NCI-H2107 treated with DMSO at 0.1 percent for 48 hours (cell line): ENCODE measurements at regions not wholly inside any gene's neighbourhood (a gene's known extent, or its start where the extent isn't known, plus 50 kb on each side); places are given as distances from the start of the nearest gene placed in this dataset.
A peak's percentile ranks its signal among the peaks of the same experiment; 100 is the strongest.
"Not testable (repeated sequence)": the region's sequence is repeated elsewhere in the genome, so short reads cannot be mapped to it uniquely, and the experiment has no call there.

Experiments used
- DNase-seq: peaks from one replicate; lab custom pipeline; 2025; ENCODE audit not compliant: unreplicated experiment; lab: John Stamatoyannopoulos, UW

DNA sequence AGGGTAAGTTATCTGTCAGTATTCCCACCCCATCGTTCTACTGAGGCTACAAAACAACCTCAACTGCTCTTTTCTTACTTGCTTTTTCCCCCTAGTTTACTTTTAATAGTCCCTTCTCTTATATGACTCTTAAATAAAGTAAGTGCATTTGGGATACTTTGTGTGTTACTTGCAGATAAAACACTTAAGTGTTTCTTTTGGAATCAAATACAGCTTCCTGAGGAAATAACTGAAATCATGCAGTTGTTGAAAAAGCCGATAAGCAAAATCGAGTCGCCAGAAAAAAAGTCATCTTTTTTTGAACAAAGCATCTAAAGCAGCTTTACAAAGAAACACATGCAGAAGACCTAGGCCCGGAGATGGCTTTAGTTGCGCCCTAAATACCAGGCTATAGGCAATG, 53.5 kb upstream of the EPB41L4A start:
- DNase-seq = no peak

DNA sequence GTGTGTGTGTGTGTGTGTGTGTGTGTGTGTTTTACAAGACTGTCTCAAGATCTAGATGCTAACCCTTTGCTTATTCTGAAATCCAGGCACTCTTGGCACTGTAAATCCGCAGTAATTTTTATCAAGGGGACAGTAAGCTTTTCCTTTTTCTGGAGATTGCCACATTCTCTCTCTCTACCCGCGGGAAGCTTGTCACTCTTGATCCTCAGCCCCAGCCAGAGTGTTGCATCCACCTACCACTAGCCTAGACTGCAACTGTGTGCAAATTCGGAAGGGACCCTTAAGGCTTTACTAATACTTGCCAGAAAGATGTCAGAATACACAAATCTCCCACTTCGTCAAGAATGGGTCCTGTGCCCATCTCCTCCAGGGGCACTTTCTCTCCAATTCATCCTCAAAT, 54.9 kb upstream of the EPB41L4A start:
- DNase-seq = no peak

DNA sequence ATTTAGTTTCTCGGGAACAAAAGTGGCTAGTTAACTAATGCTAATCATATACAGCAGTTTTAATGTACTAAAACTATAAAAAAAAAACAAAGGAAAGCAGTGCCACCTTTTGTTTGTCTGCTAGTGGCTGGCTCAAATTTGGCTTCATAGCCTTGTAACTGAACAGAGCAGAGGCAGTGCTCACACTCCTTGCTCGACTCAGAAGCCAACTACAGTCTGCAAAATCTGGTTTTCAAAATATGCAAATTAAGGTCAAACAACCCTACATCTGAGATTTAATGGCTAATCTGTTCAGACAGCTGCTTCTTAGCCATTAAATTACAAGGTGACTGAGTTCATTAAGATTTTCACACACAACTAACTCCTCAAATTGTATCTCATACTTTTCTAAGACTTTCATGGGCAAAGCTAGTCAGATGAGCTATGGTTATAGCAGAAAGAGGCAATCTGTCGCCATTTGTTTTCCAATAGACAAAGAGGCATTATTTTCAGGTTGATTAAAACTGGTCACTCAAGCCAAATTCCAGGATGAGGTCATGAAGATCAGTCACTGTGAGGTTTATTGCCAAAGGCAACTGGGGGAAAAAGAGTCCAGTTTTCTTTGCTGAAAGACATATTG, 56.8 kb upstream of the EPB41L4A start:
- no peak for DNase-seq

GRCh38 chr5:112479418-112479817, 60.3 kb upstream of the EPB41L4A start:
- DNase-seq = no peak

- no peak for DNase-seq
Measured at GRCh38 chr5:112480501-112480900, 61.4 kb upstream of the EPB41L4A start.

- DNase-seq = no peak
Measured at GRCh38 chr5:112483704-112484103, 64.6 kb upstream of the EPB41L4A start.

GRCh38 chr5:112485934-112486355, 66.9 kb upstream of the EPB41L4A start:
- DNase-seq = no peak

GRCh38 chr5:112491257-112491656, 72.2 kb upstream of the EPB41L4A start:
- DNase-seq = no peak

DNA sequence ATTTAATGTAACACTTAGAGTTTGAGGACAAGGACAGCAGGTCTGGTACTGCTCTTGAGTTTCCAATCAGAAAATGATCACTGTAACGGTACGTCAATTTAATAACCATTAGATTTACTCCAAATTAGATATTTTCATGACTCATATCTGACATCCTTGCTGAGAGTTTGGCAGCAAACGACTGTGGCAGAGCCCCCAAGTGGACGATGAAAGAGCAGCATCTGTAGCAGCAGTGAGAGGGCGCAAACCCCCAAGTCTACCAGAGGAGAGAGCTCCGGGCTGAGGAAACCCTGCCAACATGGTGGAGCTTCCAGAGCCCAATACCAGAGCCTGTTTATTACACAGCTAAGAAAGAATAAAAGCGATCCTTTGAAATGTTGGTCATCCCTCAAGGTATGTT, 73.2 kb upstream of the EPB41L4A start:
- peak; percentile 24 for DNase-seq

GRCh38 chr5:112503749-112504501, 84.8 kb upstream of the EPB41L4A start:
- not testable (repeated sequence) for DNase-seq

- not testable (repeated sequence) for DNase-seq
Measured at GRCh38 chr5:112509097-112509496, 90.0 kb upstream of the EPB41L4A start.

GRCh38 chr5:112511920-112512319, 92.8 kb upstream of the EPB41L4A start:
- no peak for DNase-seq

DNA sequence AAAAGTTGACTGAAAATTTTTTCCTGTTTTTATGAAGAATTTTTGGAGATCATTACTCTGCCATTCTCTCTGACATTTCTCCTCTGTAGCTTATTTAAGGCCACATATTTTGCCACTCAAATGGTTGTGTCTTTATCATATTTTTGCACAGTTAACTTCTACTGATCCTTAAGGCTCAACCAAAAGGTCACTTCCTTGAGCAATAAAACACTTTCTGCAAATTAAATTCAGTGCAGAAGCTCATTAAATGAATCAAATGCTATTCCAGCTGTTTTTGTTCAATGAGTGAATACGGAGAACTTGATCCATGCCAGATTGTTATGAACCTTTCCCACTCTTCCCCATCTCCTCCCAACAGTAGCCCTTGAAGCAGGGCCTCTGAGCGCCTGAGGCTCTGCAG, 93.8 kb upstream of the EPB41L4A start:
- no peak for DNase-seq

DNA sequence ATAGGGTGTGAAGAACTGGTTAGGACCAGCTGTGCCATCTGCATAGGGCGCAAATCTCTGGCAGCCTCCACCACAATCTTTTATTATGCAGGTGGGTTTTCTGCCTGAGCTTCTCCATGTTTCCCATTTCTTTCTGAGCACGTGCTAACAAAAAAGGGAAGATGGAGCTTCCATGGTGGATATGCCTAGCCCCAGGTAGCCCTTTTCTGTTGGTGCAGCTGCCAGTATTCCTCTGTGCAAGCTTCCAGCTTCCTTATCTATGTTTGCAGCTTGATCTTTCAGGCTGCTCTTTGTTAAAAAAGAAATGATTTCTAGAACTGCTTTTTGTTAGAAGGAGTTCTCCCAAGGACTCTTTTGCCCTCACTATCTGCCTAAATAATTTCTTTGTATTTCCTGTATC, 95.0 kb upstream of the EPB41L4A start:
- DNase-seq = no peak

DNA sequence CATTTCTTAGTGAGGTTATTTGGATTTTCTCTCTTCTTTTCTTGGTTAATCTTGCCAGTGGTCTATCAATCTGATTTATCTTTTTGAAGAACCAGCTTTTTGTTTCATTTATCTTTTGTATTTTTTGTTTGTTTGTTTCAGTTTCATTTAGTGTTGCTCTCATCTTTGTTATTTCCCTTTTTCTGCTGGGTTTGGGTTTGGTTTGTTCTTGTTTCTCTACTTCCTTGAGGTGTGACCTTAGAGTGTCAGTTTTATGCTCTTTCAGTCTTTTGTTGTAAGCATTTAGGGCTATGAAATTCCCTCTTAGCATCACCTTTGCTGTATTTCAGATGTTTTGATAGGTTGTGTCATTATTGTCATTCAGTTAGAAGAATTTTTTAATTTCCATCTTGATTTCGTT, 101.4 kb upstream of the EPB41L4A start:
- DNase-seq = not testable (repeated sequence)

DNA sequence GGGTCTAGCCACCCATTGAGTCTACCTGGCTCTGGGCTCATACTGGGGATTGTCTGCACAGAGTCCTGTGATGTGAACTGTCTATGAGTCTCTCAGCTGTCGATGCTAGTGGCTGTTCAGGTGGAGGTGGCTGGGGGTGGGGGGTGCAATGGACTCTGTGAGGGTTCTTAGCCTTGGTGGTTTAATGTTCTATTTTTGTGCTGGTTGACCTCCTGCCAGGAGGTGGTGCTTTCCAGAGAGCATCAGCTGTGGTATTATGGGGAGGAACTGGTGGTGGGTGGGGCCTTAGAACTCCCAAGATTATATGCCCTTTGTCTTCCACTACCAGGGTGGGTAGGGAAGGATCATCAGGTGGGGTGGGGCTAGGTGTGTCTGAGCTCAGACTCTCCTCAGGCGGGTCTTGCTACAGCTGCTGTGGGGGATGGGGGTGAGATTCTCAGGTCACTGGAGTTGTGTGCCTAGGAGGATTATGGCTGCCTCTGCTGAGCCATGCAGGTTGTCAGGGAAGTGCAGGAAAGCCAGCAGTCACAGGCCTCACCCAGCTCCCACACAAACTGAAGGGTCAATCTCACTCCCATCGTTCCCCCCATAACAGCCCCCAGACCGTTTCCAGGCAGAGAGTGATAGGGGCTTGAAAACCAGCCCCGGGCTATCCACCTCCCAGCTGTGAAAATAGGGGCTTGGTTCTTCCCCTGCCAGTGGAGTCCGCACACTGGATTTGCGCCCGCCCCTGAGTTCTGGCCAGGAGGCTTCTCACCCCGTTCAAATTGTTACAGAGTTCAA, 104.0 kb upstream of the EPB41L4A start:
- not testable (repeated sequence) for DNase-seq

GRCh38 chr5:112523674-112524263, 104.7 kb upstream of the EPB41L4A start:
- DNase-seq = not testable (repeated sequence)

DNA sequence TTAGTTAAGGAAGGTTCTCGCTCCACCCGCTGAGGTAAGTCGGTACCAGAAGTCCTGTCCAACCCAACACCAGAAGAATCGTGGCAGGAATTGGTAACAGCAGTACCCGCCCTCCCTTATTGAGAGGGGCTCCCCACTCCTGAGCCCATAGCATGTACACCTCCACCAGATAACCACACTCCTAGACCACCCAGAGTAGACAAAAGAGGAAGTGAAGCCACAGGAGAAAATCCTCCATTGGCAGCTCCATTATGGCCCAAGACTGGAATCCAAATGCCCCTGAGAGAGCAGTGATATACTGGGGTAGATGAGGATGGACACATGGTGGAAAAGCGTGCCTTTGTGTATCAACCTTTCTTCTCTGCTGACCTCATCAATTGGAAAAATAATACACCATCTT, 106.1 kb upstream of the EPB41L4A start:
- no peak for DNase-seq

GRCh38 chr5:112528928-112529327, 109.9 kb upstream of the EPB41L4A start:
- no peak for DNase-seq

DNA sequence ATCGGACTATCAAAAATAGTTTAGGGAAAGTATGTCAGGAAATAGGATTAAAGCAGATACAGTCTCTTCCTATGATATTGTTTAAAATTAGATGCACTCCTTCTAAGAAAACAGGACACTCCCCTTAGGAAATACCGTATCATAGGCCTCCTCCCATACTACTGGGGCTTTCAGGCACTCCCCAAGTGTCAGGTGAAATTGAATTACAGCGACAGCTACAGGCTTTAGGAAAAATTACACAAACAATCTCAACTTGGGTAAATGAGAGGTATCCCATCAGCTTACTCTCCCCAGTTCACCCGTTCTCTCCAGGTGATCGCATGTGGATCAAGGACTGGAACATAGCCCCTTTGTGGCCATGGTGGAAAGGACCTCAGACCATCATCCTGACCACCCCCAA, 110.4 kb upstream of the EPB41L4A start:
- no peak for DNase-seq

DNA sequence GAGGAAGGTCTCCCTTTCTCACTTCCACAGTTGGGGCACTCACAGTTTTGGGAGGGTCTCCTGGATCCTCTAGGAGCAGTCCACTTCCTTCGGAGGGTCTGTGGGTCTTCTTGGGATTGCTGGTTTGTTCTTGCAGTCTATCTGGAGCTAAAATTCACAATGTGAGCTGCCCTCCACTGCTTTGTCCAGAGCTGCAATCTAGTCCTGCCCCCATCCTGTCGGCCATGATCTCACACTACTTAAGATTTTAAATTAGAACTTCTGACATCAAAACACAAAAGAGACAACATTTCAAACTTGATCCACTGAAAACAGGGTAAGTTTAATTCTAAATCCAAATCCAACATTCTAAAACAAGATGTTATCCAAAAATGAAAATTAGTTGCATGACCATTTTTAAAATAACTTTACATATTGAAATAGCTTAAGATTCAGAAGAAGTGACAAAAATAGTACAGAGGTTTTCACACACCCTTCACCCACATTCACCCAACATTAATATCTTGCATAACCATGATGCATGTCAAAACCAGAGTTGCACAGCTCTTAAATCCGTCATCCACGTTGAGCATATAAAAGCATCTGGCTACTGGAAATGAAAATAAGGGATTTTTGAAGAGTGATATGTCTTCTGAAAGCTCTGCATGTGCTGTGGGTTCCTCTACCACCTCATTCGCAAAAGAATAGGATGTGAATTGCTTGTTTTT, 113.7 kb upstream of the EPB41L4A start:
- DNase-seq = no peak
